Endothelial cell of umbilical vein (primary cell): ENCODE measurements at regions not wholly inside any gene's neighbourhood (a gene's known extent, or its start where the extent isn't known, plus 50 kb on each side); places are given as distances from the start of the nearest gene placed in this dataset.

Experiments
- BruUV-seq: library from RNA; stranded (reverse); fragments of 400-500 nt; replicated peaks from 2 replicates; lab custom pipeline; 2021; lab: Mats Ljungman, UMichigan
- CTCF ChIA-PET: fragments of 300-600, 350-600 bp; sonication (Branson Sonifier 250); formaldehyde crosslinking; loops from one replicate; lab custom pipeline; 2021; ENCODE audit warnings: antibody characterized with exemption, inconsistent platforms; lab: Charles Lee
- POLR2A ChIA-PET: fragments of 300-600, 350-600 bp; sonication (Branson Sonifier 250); formaldehyde crosslinking; loops from one replicate; lab custom pipeline; 2021; ENCODE audit warnings: antibody characterized with exemption, inconsistent platforms; lab: Charles Lee
- DNase-seq: peaks from one replicate; pipeline ENCODE4 v3.0.0-alpha.2; 2011; ENCODE audit warnings: low read depth, low spot score
- FAIRE-seq: peaks from 2 replicates; lab custom pipeline; 2011; peaks lifted over from hg19 to GRCh38; lab: Jason Lieb, UNC
- H2AFZ ChIP-seq: 2 replicates; pipeline ENCODE4 v1.6.0; 2012; ENCODE audit warnings: low read depth, low read length, control low read depth, inconsistent platforms
- H3K27ac ChIP-seq: 2 replicates; pipeline ENCODE4 v1.5.1; 2011; ENCODE audit warnings: low read depth, mild to moderate bottlenecking, control low read depth, low read length, moderate library complexity; ENCODE audit not compliant: insufficient read depth
- H3K27me3 ChIP-seq, 2 experiments: 2 replicates each; pipeline versions ENCODE4 v1.6.0 to v1.6.1; 2011; ENCODE audit warnings: low read length in 2 of 2, mixed read lengths in 1 of 2; ENCODE audit not compliant: control insufficient read depth in 2 of 2, insufficient read depth in 2 of 2
- H3K36me3 ChIP-seq, 2 experiments: 2 replicates in 1 of 2; 3 replicates in 1 of 2; pipeline ENCODE4 v1.5.1; 2011; ENCODE audit warnings: low read length in 2 of 2, mild to moderate bottlenecking in 1 of 2, moderate library complexity in 1 of 2; ENCODE audit not compliant: control insufficient read depth in 2 of 2, insufficient read depth in 2 of 2; ENCODE audit errors: extremely low read depth in 1 of 2
- H3K4me1 ChIP-seq: 3 replicates; pipeline ENCODE4 v1.5.1; 2011; ENCODE audit warnings: mild to moderate bottlenecking, low read length; ENCODE audit not compliant: control insufficient read depth, insufficient read depth; ENCODE audit errors: extremely low read depth
- H3K4me2 ChIP-seq: 2 replicates; pipeline ENCODE4 v1.6.1; 2011; ENCODE audit warnings: low read length, control low read depth, mixed read lengths; ENCODE audit not compliant: insufficient read depth
- H3K4me3 ChIP-seq, 3 experiments: fragments of 200-600 bp in 1 of 3; sonication (generic), shearing (Covaris generic) in 1 of 3; replicated peaks in 1 of 3; 2 replicates each; pipeline ENCODE4 v1.5.1; 2011 to 2016; ENCODE audit warnings: control low read depth in 3 of 3, low read length in 3 of 3, mild to moderate bottlenecking in 2 of 3, inconsistent platforms in 1 of 3, low read depth in 1 of 3, moderate library complexity in 1 of 3; ENCODE audit not compliant: insufficient read depth in 1 of 3
- H3K79me2 ChIP-seq: 2 replicates; pipeline ENCODE4 v1.6.0; 2012; ENCODE audit warnings: low read length, inconsistent platforms; ENCODE audit not compliant: control insufficient read depth, insufficient read depth
- H3K9ac ChIP-seq: replicated peaks from 2 replicates; pipeline ENCODE3; 2011; ENCODE audit warnings: low read length, control low read depth; ENCODE audit not compliant: insufficient read depth; ENCODE audit errors: extremely low read depth
- H3K9me1 ChIP-seq: replicated peaks from 3 replicates; pipeline ENCODE4 v1.6.0; 2011; ENCODE audit warnings: mild to moderate bottlenecking, low read length; ENCODE audit not compliant: control insufficient read depth, insufficient read depth; ENCODE audit errors: extremely low read depth
- H3K9me3 ChIP-seq: replicated peaks from 2 replicates; pipeline ENCODE4 v1.5.1; 2012; ENCODE audit warnings: low read length, inconsistent platforms; ENCODE audit not compliant: control insufficient read depth, insufficient read depth
- H4K20me1 ChIP-seq: replicated peaks from 2 replicates; pipeline ENCODE3; 2011; ENCODE audit warnings: mild to moderate bottlenecking, low read length; ENCODE audit not compliant: control insufficient read depth, insufficient read depth; ENCODE audit errors: extremely low read depth
- CTCF ChIP-seq, 2 donors: IDR thresholded peaks; 1 replicate in 1 of 2; 2 replicates in 1 of 2; pipeline ENCODE4 v1.5.1; 2011; ENCODE audit warnings: low read length in 2 of 2, mild to moderate bottlenecking in 2 of 2, moderate library complexity in 2 of 2, control low read depth in 1 of 2, inconsistent platforms in 1 of 2, low read depth in 1 of 2; ENCODE audit not compliant: insufficient read depth in 1 of 2; ENCODE audit errors: extremely low read depth in 1 of 2
- EZH2 ChIP-seq: IDR thresholded peaks from 2 replicates; pipeline ENCODE4 v1.6.1; 2012; ENCODE audit warnings: borderline replicate concordance, low read depth, mild to moderate bottlenecking, moderate library complexity, low read length, inconsistent platforms; ENCODE audit not compliant: severe bottlenecking
- FOS ChIP-seq: IDR thresholded peaks from 2 replicates; pipeline ENCODE4 v1.6.1; 2011; ENCODE audit warnings: mild to moderate bottlenecking, low read length, moderate library complexity, borderline replicate concordance; ENCODE audit not compliant: insufficient read depth
- GATA2 ChIP-seq: IDR thresholded peaks from 2 replicates; pipeline ENCODE4 v1.7.0; 2011; ENCODE audit warnings: low read depth, mild to moderate bottlenecking, moderate library complexity, mixed read lengths, low read length; ENCODE audit not compliant: insufficient read length, insufficient read depth
- JUN ChIP-seq: IDR thresholded peaks from 2 replicates; pipeline ENCODE4 v1.6.1; 2011; ENCODE audit warnings: borderline replicate concordance, low read depth; ENCODE audit not compliant: insufficient read length, insufficient read depth
- MAX ChIP-seq: IDR thresholded peaks from 2 replicates; pipeline ENCODE4 v1.6.1; 2011; ENCODE audit not compliant: insufficient read depth, insufficient read length
- MYC ChIP-seq: IDR thresholded peaks from one replicate; pipeline ENCODE4 v1.6.1; 2011; ENCODE audit warnings: mild to moderate bottlenecking, low read depth, low read length
- POLR2A ChIP-seq: IDR thresholded peaks from 2 replicates; pipeline ENCODE4 v1.6.1; 2012; ENCODE audit warnings: low read depth, mild to moderate bottlenecking, control low read depth, low read length
- POLR2AphosphoS5 ChIP-seq: IDR thresholded peaks from 2 replicates; pipeline ENCODE4 v1.6.1; 2012; ENCODE audit warnings: low read depth, mild to moderate bottlenecking, control low read depth, low read length, moderate library complexity; ENCODE audit not compliant: insufficient read depth
- dilution Hi-C: fragments of 300-500 bp; cut with MboI; formaldehyde crosslinking; loops from one replicate; pipeline ENCODE4 v1.15.0; 2019; ENCODE audit warnings: low sequenced_read_pairs; ENCODE audit not compliant: extremely low pct_ligation_motif_present
- intact Hi-C: fragments of 100-400 bp; cut with micrococcal nuclease; formaldehyde crosslinking; loops from one replicate; pipeline ENCODE4 v1.10.0; 2022

GRCh38 chr16:86802013-86802412, 223.7 kb downstream of the FOXL1 start:
- CTCF ChIA-PET = no interaction called here
- no peak overlapping the region for H2AFZ ChIP-seq
- H3K27me3 ChIP-seq = peaks cover 4 to 10% of the 10 kb centered on the region in 2 experiments
- no peak for DNase-seq
- no peaks in the 10 kb centered on the region for H3K36me3 ChIP-seq
- TF ChIP-seq GATA2 = no peak
- TF ChIP-seq EZH2 = no peak
- TF ChIP-seq JUN = no peak
- TF ChIP-seq MAX = no peak
- no peak for TF ChIP-seq POLR2AphosphoS5
- no peak for TF ChIP-seq MYC
- TF ChIP-seq FOS = no peak
- TF ChIP-seq CTCF (IDR thresholded peaks at IDR 0.05; ENCODE audit: extremely low read depth in 1 of 2, insufficient read depth in 1 of 2, low read depth in 1 of 2, low read length in 2 of 2) = no peak
- no peak for TF ChIP-seq POLR2A
- H3K9me3 ChIP-seq = no peaks in the 10 kb centered on the region
- no peak overlapping the region for H3K27ac ChIP-seq
- no TSS peak for BruUV-seq
- H3K4me1 ChIP-seq = peaks cover 10% of the 10 kb centered on the region
- no peaks in the 10 kb centered on the region for H3K79me2 ChIP-seq
- dilution Hi-C loops = no loop called here
- H3K9ac ChIP-seq = no peak overlapping the region
- H3K9me1 ChIP-seq = no peaks in the 10 kb centered on the region
- POLR2A ChIA-PET = no interaction called here
- no peak overlapping the region for H3K4me3 ChIP-seq
- H4K20me1 ChIP-seq = no peaks in the 10 kb centered on the region
- no peak for FAIRE-seq
- intact Hi-C loops = no loop called here
- H3K4me2 ChIP-seq = no peak overlapping the region
